Keratinocyte (primary cell): ENCODE measurements at regions not wholly inside any gene's neighbourhood (a gene's known extent, or its start where the extent isn't known, plus 50 kb on each side); places are given as distances from the start of the nearest gene placed in this dataset.

Experiments
- EZH2 ChIP-seq: IDR thresholded peaks from one replicate; pipeline ENCODE4 v1.6.1; 2012; ENCODE audit warnings: inconsistent platforms, mild to moderate bottlenecking, low read length, moderate library complexity
- TF ChIP-seq, protein P1 (sequence below), 3 experiments: IDR thresholded peaks in 1 of 3; conservative IDR thresholded peaks in 1 of 3; optimal IDR thresholded peaks in 1 of 3; 2 replicates in 2 of 3; 3 replicates in 1 of 3; pipeline versions ENCODE3 to v1.5.1; 2011; ENCODE audit warnings: low read length in 3 of 3, mild to moderate bottlenecking in 3 of 3, moderate library complexity in 2 of 3, control low read depth in 1 of 3, inconsistent platforms in 1 of 3; ENCODE audit not compliant: insufficient read depth in 2 of 3; ENCODE audit errors: extremely low read depth in 1 of 3

DNA sequence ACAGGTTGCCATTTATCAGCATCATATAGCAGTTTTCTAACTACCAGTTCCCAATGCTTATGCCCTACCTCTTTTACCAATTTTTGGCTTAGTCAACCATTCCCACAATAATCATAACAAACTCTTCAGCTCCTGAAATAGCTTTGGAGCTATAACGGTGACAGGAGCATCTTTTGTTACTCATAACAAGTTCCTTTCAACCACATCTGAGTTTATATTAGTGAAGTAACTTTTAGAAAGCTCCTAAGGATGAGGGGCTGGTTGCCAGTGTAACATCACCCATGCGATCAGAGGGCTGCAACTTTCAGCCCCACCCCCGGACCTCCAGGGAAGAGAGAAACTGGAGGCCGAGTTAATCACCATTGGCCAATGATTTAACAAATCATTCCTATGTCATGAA, 495.3 kb upstream of the RASGRP1 start:
- TF ChIP-seq, protein P1, sequence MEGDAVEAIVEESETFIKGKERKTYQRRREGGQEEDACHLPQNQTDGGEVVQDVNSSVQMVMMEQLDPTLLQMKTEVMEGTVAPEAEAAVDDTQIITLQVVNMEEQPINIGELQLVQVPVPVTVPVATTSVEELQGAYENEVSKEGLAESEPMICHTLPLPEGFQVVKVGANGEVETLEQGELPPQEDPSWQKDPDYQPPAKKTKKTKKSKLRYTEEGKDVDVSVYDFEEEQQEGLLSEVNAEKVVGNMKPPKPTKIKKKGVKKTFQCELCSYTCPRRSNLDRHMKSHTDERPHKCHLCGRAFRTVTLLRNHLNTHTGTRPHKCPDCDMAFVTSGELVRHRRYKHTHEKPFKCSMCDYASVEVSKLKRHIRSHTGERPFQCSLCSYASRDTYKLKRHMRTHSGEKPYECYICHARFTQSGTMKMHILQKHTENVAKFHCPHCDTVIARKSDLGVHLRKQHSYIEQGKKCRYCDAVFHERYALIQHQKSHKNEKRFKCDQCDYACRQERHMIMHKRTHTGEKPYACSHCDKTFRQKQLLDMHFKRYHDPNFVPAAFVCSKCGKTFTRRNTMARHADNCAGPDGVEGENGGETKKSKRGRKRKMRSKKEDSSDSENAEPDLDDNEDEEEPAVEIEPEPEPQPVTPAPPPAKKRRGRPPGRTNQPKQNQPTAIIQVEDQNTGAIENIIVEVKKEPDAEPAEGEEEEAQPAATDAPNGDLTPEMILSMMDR (optimal IDR thresholded peaks at IDR 0.05 in 1 of 3, IDR thresholded peaks at IDR 0.05 in 1 of 3, conservative IDR thresholded peaks at IDR 0.05 in 1 of 3; ENCODE audit: extremely low read depth in 1 of 3, insufficient read depth in 2 of 3, low read length in 3 of 3) = no peak
- no peak for TF ChIP-seq EZH2
